Coronary artery (tissue), 2 donors: ENCODE measurements at regions not wholly inside any gene's neighbourhood (a gene's known extent, or its start where the extent isn't known, plus 50 kb on each side); places are given as distances from the start of the nearest gene placed in this dataset.

Experiments
- DNase-seq: peaks from one replicate; pipeline ENCODE4 v3.0.0-alpha.2; 2017; ENCODE audit warnings: low spot score
- H3K27ac ChIP-seq, 2 donors: fragments of 200-600 bp; sonication (generic); one replicate each; pipeline ENCODE4 v1.5.1; 2016 to 2019
- H3K4me3 ChIP-seq: fragments of 200-600 bp; sonication (generic); 2 replicates; pipeline ENCODE4 v1.5.1; 2016; ENCODE audit warnings: mild to moderate bottlenecking, moderate library complexity
- CTCF ChIP-seq: fragments of 200-600 bp; sonication (generic); IDR thresholded peaks from one replicate; pipeline ENCODE4 v1.5.1; 2019; ENCODE audit warnings: antibody characterized with exemption

GRCh38 chr9:26334706-26335105, 557.9 kb downstream of the CAAP1 start:
- no peak overlapping the region for H3K27ac ChIP-seq
- TF ChIP-seq CTCF: no peak
- DNase-seq: no peak
- H3K4me3 ChIP-seq: no peak overlapping the region

GRCh38 chr9:26331223-26331622, 561.4 kb downstream of the CAAP1 start:
- H3K4me3 ChIP-seq: no peak overlapping the region
- TF ChIP-seq CTCF: no peak
- no peak overlapping the region for H3K27ac ChIP-seq
- no peak for DNase-seq

- no peak for DNase-seq
- TF ChIP-seq CTCF: no peak
- Histone ChIP-seq H3K4me3 (no peak overlapping the region), H3K27ac (no peak overlapping the region)
These were observed 562.6 kb downstream of the CAAP1 start for GRCh38 chr9:26329974-26330373.

- no peak overlapping the region for H3K4me3 ChIP-seq
- TF ChIP-seq CTCF: peak; percentile 63
- H3K27ac ChIP-seq: no peak overlapping the region
- no peak for DNase-seq
These were observed 566.0 kb downstream of the CAAP1 start for GRCh38 chr9:26326563-26326962.

- no peak for TF ChIP-seq CTCF
- Histone ChIP-seq H3K27ac (no peak overlapping the region), H3K4me3 (no peak overlapping the region)
- no peak for DNase-seq
These were observed 567.2 kb downstream of the CAAP1 start for GRCh38 chr9:26325444-26325829.

- Histone ChIP-seq H3K4me3 (no peak overlapping the region), H3K27ac (no peak overlapping the region)
- DNase-seq: no peak
- TF ChIP-seq CTCF: no peak
These were observed 567.7 kb downstream of the CAAP1 start for GRCh38 chr9:26324786-26325443.

- TF ChIP-seq CTCF: no peak
- H3K27ac ChIP-seq: no peak overlapping the region
- H3K4me3 ChIP-seq: no peak overlapping the region
- DNase-seq: no peak
These were observed 570.7 kb downstream of the CAAP1 start for GRCh38 chr9:26321935-26322334.
